RWPE1 (cell line): ENCODE measurements at regions not wholly inside any gene's neighbourhood (a gene's known extent, or its start where the extent isn't known, plus 50 kb on each side); places are given as distances from the start of the nearest gene placed in this dataset.
"Not testable (repeated sequence)": the region's sequence is repeated elsewhere in the genome, so short reads cannot be mapped to it uniquely, and the experiment has no call there.

Source experiments
- CTCF ChIA-PET: fragments of 350-600 bp; sonication (Branson Sonifier 250); formaldehyde crosslinking; extraction: SDS; loops from one replicate; lab custom pipeline; 2021; lab: Yijun Ruan, JAX
- POLR2A ChIA-PET: fragments of 400-600 bp; formaldehyde crosslinking; extraction: SDS; loops from one replicate; lab custom pipeline; 2020; ENCODE audit warnings: antibody characterized with exemption; ENCODE audit not compliant: low non-redundant PET; lab: Yijun Ruan, JAX
- DNase-seq: peaks from one replicate; pipeline ENCODE4 v3.0.0; 2012; ENCODE audit warnings: low spot score
- H3K27ac ChIP-seq: fragments of 450-650 bp; 2 replicates; pipeline ENCODE4 v1.5.1; 2017
- CTCF ChIP-seq: fragments of 450-650 bp; conservative IDR thresholded peaks from 2 replicates; pipeline ENCODE4 v1.5.1; 2017; ENCODE audit warnings: low read depth, mild to moderate bottlenecking

DNA sequence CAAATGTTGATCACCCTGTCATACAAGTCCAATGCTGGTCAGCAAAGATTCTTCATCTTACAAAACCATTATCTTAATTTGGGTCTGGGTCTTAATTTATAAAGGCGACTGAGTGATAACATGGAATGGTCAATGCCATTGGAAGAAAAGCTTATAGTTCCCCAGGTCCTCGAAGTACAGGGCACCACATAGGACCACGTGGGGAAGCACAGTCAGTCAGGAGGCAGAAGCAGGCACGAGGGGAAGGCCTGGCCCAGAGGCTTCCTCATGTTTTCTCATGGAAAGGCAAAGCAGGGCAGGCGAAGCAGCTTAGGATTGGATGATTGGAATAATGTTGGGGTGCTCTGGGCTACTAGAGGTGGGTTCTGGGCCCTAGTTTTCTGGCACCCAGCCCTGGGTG is 175.7 kb downstream of the FASLG start:
- CTCF ChIA-PET, result interaction anchor here (0.6 kb wide), 1 partner anchor 1893 kb away, joined by 3 read pairs; no protein-coding TSS in a partner anchor
- no peak for DNase-seq
- POLR2A ChIA-PET, result no interaction called here
- no peak overlapping the region for H3K27ac ChIP-seq
- TF ChIP-seq CTCF, result no peak

GRCh38 chr1:172835834-172836233 is 176.9 kb downstream of the FASLG start:
- ChIA-PET POLR2A (no interaction called here), CTCF (no interaction called here)
- no peak for DNase-seq
- TF ChIP-seq CTCF, result no peak
- H3K27ac ChIP-seq, result no peak overlapping the region

DNA sequence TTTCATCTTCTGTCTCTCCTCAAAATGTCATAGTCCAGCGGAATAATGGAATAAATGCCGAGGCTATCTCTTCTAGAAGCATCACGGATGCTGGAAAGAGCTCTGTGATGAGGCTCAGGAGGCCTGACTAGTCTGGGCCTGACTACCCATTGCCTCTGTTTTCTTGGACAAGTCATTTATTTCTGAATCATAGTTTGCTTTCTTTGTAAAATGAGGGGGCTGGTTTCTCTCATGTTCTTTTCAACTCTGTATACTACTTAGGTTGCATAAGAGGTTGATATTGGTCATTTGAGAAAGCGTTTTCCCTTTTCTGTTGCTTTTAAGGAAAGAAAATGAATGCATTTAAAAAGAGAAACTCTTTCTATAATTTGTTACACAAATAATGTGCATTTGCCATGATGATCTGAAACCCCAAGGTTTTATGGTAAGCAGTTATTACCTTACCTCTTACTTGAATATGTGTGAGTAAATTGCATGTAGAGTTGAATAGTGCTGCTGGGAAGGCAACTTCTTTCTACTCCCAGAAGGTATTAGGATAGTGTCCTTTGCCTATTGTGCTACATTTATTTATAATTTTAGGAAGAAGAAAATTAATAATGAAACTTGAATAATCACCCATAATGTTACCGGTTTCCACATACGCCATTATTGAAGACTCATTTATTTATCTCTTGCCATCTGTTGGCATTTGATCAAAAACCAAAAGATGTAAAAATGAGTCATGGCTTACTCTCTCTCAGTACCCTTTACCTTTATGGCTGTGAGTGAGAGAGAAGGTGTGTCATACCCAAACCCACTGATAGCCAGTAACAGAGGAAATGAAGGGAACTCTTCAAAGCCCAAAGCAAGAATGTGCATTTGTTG is 179.1 kb downstream of the FASLG start:
- H3K27ac ChIP-seq, result no peak overlapping the region
- TF ChIP-seq CTCF, result no peak
- POLR2A ChIA-PET, result no interaction called here
- DNase-seq, result peak; percentile 87
- CTCF ChIA-PET, result no interaction called here

DNA sequence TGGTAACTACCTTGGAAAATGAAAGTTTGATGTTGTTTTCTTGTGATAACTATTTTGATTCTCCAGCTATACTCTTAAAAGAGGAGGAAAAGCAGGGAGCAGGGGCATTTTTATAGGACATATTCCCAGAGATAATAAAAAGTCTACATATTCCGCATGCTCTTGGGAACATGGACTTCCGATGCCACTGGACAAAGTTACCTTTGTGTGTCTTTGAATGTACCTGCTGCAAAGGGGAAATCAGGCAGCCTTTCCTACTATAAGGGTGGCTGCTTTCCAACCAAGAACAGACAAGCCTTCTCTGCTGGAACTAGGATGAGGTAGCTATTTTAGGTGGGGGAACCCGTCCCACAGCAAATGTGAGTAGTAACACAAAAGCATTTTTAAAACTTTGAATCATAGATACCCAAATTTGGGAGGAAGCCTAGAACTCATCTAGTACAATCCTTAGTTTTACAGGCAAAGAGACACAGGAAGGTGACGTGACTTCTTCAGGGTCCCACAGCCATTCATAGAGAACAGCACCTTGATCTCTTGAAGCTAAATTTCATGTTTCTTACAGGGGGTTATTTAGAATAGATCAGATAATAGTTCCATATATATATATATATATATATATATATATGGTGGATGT is 179.9 kb downstream of the FASLG start:
- DNase-seq, result no peak
- TF ChIP-seq CTCF, result no peak
- POLR2A ChIA-PET, result no interaction called here
- no peak overlapping the region for H3K27ac ChIP-seq
- CTCF ChIA-PET, result no interaction called here

DNA sequence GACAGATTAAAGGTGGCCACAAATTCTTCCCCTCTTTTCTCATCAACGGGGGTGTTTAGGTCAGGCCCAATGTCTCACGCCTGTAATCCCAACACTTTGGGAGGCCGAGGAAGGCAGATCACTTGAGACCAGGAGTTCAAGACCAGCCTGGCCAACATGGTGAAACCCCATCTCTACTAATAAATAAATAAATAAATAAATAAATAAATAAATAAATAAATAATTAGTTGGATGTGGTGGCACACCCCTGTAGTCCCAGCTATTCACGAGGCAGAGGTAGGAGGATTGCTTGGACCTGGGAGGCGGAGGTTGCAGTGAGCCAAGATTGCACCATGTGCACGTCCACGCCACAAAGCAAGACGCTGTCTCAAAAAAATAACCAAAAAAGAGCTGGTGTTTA is 180.7 kb downstream of the FASLG start:
- POLR2A ChIA-PET, H3K27ac ChIP-seq, DNase-seq, CTCF ChIA-PET: not testable (repeated sequence)

GRCh38 chr1:172843444-172843843 is 184.5 kb downstream of the FASLG start:
- POLR2A ChIA-PET, result no interaction called here
- no peak for TF ChIP-seq CTCF
- DNase-seq, result no peak
- no peak overlapping the region for H3K27ac ChIP-seq
- CTCF ChIA-PET, result interaction anchor here (0.6 kb wide), 1 partner anchor 245 kb away, joined by 4 read pairs; no protein-coding TSS in a partner anchor

GRCh38 chr1:172845371-172845770 is 186.5 kb downstream of the FASLG start:
- POLR2A ChIA-PET, result no interaction called here
- no peak overlapping the region for H3K27ac ChIP-seq
- no peak for DNase-seq
- CTCF ChIA-PET, result interaction anchor here (0.6 kb wide), 1 partner anchor 19 kb away, joined by 4 read pairs; no protein-coding TSS in a partner anchor
- TF ChIP-seq CTCF, result no peak
